ENCODE measurements at regions not wholly inside any gene's neighbourhood (a gene's known extent, or its start where the extent isn't known, plus 50 kb on each side); places are given as distances from the start of the nearest gene placed in this dataset.

DNA sequence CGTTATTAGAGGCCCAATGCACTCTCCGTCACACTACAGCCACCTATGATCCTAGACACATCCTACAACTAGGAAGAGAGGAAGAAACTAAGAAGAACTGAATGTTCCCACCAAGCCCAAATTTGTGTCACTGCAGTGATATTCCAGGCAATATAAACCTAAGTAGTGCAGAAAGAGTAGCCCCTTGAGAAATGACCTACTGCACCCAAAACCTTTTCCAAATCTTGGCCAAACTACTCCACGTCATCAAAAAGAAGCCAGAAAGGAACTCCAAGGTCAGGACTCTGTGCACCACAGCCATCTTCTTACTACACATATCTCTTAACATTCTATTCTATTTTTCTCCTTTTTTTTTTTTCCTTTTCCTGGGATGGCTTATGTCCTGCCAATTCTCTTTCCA, 60.2 kb downstream of the ADAMTS1 start:
- DNase-seq = no peak

DNA sequence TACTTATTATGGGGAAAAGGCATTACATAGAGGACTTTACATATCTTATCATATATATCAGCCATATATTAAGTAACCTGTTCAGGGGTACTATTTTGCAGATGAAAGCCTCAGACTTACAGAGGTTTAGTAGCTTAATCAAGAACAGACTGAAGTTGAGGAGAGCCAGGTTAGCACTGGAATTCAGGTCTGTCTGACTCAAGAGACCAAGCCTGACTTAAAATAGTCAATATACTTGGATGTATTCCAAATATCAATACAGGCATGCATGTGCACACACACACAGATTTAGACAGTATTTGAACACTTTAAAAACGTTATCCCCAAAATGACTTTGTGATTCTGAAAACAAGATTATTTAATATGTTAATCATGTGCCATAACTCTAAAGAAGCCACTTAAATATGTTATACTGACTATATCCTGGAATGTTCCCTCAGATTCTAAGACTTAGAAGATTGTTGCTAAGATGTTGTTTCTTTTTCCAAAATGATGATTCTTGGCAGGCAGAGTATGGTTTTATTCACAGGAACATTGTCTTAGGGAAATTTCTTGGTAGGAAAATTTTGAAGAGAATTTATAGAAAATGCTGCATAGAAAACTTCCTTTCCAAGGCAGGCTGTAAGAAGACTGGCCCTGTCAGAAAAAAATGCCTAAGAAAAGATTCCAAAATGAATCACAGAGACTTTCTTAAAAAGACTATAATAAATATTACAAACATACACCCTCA, 61.6 kb downstream of the ADAMTS1 start:
- no peak for DNase-seq

DNA sequence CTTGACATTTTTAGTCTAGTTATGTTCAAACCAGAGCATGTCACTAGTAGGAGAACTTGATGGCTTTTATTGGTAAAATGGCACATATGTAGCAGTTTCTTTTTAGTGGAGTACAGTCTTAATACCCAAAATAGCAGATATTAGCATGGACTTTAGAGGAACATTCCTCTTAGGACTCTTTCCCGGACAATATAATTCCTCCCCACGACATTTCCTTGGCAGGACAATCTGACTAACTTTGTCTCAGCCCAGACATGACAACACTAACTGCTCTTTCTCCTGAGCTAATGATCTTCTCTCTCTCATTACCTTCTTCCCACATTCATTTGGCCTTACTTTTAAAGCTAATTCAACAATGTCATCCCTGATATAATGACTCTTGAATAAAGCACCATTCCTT, 62.5 kb downstream of the ADAMTS1 start:
- no peak for DNase-seq

DNA sequence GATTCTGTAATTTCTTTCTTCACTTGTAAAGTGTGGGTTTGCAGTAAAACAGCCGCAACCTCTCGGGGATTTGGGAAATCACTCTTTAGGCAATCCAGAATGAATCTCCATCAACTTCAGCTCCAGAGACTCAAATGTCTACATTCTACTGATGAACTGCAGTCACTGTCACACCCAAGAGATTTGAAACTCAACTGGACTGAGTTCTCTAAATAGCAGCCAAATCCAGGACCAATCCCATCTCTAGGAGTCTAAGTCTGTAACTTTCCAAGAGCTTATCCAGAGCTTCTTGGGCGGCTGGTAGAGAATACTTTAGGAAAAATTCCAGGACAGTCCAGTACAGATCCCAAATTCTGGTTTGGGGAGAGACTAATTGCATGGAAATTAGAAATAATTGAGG, 62.9 kb downstream of the ADAMTS1 start:
- DNase-seq = no peak

DNA sequence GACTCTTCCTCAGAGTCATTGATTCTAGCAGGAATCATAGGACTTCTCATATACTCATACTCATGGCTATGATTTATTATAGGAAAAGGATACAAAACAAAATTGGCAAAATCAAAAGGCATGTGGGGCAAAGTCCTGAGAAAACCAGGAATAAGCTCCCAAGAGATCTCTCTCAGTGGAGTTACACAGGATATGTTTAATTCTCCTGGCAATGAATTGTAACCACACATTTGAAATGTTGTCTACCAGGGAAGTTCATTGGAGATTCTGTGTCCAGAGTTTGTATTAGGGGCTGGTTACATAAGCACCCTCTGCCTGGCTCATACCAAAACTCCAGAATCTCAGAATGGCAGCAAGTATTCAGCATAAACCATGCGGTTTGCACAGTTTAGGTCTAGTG, 63.9 kb downstream of the ADAMTS1 start:
- DNase-seq = peak in 1 of 58 donors; percentile 10

DNA sequence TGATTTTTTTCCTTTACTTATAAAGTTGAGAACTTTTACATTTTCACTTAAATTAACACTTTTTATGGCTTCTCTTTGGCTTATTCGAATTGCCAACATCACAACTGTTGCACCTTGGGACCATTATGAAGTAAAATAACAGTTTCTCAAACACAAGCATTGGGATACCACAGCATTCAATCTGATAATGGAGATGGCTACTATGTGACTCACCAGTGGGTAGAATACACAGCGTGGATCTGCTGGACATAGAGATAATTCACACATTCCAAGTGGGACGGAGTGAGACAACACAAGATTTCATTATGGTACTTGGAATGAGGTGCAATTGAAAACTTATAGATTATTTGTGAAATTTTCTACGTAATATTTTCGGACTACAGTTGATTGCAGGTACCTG, 68.0 kb downstream of the ADAMTS1 start:
- no peak for DNase-seq

DNA sequence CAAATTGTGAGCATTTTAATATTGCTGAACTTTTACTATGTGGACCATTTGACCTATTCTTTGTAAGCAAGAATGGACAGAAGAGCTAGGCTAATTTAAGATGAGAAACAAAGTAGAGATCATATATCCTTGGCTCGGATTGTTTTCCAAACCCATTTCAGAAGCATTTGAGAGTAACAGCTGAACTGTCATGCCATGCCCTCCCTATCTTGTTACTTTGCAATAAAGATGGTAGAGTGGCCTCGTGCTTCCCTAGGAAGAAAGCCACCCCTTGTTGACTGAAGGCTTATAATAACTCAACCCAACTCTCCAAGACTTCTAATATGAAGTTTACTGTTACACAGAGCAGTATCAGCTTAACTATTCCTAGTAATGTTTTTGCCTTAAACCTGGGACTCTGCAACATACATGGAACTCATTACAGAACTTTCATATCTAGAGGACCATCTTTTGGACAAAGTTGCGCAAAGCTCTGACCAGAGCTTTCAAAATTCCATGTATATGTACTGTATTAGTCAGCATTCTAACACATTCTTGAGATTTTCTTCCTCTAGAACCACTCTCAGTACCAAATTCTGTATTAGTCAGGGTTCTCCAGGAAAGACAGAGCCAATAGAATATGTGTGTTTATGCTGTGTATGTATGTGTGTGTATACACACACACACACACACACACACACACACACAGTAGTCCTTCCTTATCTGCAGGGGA, 68.7 kb downstream of the ADAMTS1 start:
- no peak for DNase-seq

DNA sequence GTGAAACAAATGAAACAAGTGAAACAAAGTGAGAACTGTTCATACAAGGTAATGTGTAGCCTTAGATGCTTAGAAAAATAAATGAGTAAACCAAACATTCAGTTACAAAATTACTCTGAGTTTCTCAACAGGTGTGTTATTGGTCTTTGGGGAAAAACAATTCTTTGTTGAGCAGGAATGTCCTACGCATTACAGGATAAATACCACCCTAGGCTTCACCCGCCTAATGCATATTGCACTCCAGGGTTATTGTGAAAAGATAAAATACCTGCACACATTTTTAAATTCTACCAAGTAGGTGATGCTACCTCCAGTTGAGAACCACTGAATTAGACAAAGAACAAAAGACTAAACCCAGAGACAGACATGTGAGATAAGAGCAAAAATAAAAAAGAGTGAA, 72.2 kb downstream of the ADAMTS1 start:
- DNase-seq = no peak

DNA sequence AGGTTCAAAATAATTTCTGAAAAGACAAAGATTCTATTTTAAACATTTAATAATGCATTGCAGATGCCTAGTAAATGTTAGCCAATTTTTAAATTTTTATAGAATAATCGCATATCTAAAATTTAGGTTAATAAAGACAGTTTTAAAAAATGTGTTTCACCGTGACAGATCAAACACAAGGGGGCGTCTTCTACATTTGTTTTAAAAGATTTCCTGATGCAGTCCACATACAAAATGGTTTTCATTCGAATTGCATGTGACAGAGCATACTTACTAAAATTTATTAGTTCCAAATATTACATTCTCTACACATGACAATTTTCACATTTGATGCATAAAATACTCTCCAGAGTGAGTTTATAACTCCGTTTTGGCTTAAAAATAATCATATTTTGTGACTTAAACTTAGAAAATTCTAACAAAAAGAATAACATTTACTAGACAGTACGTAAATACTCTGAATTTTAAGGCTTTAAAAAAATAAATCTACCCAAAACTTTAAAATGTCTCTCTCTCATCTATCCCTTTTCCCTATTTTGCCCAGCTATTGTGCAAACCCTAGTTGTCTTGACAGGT, 75.5 kb downstream of the ADAMTS1 start:
- DNase-seq = peak in 6 of 58 donors; percentile 0 to 25 (median 4)

DNA sequence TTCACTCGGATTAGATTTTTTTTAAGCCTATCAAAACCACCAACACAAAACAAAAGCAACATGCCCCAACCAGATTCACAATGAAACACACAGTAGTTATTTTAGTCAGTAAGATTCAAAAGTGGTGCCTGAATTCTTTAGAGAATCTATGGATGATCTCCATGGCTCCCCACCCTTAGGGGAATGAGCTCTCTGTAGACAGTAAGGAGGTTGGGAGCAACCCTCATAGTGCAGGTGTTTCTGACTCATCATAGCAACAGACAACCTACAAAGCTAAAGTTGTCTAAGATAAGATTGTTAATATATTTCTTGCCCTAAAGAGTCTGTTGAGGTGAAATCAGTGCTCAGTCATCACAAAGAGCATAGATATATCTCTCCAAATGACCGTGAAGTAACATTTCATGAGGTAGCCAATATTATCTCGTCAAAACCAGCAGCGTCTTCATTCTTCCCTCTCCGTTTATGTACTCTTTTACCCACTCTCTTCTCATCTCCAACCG, 78.3 kb downstream of the ADAMTS1 start:
- DNase-seq = no peak

DNA sequence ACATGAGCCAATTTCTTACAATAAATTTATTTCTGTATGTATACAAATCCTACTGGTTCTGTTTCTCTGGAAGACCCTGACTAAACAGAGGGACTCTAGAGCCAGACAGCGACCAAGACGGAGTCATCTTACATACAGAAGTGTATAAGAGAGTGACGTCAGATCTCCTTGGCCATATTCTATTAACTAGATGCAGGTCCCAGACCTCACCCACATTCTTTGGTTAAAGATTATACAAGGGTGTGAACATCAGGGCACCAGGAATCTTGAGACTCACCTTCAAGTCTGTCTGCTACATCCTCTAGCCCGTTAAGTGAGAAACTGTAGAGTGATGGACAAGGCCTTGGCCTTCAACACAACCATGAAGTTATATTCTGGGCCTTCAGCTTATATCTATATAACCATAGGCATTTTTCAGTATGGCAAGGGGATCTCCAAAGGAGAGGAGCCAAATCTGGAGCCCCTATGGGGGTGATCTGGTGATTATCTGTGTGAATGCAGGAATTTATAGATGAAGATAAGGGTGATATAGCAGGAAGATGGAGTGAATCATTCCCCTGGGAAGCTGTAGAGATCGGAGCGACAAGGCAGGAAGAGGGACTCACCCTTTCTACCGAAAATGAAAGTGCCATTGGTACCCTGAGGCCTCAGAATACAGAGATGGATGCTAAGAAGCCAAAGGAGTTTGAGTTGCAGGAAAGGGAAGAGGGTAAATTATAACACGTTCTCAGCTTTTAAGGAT, 83.9 kb downstream of the ADAMTS1 start:
- DNase-seq = no peak

DNA sequence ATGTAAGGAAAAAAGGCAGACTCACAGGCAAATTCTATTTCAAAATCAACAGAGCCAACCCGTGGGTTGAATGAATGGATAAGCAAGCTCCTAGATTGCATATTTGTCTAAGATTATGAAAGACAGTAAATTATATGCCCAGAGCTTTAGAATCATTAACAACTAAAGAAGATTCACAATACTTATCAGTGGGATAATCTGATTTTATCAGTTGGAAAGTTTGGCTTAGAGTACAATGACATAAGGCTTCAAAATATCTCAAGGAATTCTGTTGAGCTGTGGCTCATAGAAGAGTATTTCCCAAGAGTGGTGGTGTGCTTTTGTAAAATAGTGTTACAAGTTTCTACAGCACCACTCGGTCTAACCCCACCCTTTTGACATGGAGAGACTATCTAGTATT, 85.5 kb downstream of the ADAMTS1 start:
- no peak for DNase-seq

DNA sequence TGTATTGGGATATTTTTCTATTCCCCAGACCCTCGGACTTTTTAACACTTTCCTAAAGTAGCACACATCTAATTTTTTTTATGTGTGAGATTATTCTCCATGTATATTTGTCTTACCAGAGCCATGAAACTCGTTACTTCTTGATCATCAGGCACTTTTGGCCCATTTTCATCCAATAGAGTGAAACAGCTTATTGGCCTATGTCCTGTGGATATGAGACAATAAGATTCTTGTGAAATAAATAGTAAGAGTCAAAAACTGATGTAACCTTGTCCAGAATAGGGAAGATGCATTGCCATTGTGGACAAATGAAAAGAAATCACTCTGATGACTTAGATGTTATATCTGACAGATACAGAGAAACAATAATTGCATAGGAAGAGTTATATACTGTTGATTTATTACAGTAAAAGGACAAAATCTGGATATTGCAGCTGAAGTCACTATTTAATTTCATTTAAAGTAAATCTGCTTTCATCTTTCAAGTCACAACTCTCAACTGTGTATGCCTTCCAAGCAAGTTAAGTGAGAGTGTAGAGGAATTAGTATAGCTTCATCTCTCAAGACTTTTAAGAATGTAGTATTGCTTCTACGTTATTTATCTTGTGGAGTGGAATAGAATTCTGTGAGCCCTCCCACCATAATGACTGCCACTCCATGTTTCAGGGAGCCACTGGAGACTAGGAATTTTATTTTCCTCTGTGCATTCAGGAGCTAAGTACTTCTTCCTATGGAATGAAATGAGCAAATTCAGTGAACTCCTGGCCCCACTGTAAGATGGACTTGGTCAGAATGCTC, 86.9 kb downstream of the ADAMTS1 start:
- DNase-seq = no peak

DNA sequence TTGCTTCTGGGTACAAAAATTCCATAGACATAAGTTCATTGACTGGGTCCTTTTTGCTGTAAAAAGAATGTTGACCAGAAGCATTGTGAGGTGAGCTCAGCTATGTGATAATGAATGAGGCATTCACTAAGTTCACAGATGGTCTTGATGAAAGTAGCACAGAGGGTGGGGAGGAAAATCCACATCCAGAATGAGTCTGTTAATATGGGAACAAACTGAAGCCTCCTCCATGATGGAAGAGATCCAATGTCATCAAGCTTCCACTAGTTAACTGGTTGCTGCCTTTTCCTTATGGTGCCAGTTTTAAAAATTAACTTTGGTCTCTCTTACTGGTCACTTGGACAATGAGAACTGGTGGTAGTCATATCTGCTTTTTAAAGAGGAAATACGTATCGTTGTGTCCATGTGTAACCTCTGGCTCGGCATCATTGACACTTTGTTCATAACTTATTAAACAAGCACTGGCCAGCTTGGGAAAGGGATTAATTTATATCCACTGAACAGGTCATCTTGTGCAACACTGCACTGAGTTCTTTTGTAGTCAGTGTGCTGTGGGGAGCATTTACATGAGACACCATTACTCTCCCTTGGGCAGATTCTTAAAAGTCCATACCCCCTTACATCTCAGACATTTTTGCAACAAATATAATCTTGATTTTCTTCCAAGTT, 88.6 kb downstream of the ADAMTS1 start:
- no peak for DNase-seq

DNA sequence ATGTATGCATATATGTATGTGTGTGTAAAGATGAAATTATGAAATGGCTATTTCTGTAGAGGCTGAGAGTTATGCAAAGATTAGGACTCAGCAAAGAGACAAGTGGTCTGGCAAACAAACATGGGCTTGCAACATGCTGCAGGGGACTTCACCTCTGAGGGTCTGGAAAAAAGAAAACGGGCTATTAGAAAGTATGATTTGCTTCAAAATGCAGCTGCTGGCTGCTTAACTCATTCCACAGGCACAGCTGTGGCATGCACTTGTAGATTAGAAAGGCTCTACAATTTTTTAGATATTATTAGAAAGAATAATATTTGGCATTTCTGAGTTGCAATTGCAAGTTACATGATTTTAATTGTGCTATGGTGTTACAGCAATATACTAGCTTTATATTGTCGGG, 90.4 kb downstream of the ADAMTS1 start:
- no peak for DNase-seq

DNA sequence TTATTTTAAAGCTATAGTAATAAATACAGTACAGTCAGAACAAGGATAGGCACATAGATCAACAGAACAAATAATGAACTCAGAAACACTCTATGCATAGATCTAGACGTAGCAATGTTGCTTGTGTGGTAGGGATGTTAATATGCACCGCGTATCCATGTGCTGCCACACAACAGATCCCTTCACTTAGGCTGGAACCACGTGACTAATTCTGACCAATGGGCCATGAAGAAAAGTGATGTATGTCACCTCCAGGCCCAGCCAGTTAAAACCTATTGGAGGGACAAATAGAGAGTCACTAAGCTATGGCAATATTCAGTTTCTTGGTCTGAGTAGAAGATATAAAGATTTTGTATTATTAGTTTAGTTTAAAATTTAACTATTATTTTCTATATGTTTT, 91.4 kb downstream of the ADAMTS1 start:
- no peak for DNase-seq

DNA sequence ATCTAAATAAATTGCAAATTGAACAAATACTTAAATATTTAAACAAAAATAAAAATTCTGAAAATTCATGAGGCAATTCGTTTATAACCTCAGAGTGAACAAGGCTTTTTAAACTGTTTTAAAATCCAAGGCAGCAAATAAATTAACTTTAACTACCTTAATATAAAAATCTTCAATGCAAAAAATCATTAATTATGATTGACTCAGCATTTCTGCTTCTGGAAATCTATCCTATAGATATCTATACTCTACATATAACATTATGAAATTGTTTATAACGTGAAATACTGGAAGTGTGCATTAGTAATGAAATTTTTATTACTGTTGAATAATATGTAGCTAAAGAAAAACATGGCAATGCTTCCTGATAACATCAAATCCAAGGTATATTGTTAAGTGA, 92.4 kb downstream of the ADAMTS1 start:
- no peak for DNase-seq

DNA sequence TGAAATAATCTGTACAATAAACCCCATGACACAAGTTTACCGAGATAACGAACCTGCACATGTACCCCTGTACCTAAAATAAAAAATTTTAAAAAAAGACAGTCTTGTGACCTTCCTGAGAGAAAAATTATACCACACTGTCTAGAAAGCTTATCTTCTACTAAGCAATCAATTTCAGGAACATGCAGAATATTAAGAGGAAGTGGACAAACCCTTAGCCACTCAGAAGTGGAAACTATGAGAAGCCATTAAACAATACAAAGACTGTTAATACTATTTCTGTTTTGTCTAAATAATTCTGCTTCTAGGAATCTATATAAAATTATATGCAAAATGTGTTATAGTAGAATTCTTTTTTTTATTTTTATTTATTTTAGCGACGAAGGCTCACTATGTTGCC, 93.9 kb downstream of the ADAMTS1 start:
- DNase-seq = no peak

DNA sequence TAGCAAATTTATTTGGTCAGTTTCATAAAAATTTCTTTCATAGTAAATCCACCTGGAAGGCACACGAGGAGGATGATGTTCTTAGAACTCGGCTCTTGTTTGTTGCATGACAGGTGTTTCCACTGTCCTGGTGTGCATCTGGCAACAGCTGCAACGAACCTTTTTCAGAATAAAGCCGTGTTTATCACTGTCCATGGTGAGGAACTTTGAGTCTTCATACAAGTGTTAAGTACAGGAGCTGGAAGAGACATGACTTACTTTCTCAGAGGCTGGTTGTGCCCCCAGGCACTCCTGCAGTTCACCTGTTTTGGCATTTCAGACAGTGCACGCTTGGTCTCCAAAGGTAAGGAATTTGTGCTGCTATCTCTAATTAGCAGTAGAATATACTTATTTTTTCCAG, 97.1 kb downstream of the ADAMTS1 start:
- no peak for DNase-seq

DNA sequence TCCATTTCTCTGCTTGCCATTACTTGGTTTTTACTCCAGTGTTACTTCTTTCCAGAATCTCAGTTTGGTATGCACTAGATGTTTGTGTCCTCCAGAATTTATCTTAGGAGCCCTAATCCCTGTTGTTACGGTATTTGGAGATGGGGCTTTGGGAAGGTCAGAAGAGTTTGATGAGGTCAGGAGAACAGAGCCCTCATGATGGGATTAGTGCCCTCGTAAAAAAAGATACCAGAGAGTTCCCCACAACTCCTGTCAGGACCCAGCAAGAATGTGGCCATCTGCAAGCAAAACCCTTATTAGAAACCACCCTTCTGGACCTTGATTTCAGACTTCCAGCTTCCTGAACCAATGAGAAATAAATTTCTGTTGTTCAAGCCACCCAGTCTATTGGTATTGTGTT, 98.0 kb downstream of the ADAMTS1 start:
- DNase-seq = no peak
